ENCODE measurements at regions not wholly inside any gene's neighbourhood (a gene's known extent, or its start where the extent isn't known, plus 50 kb on each side); places are given as distances from the start of the nearest gene placed in this dataset.

GRCh38 chr13:50586414-50587083, 256.9 kb downstream of the DLEU7 start:
- DNase-seq = no peak
- no peak for TF ChIP-seq CTCF (IDR thresholded peaks at IDR 0.05)
- no peaks in the 10 kb centered on the region for H3K9me3 Mint-ChIP-seq
- H3K36me3 Mint-ChIP-seq = no peaks in the 10 kb centered on the region
- no peaks in the 10 kb centered on the region for H3K9me3 ChIP-seq (ENCODE audit: control insufficient read depth, insufficient read depth, low read length)
- H3K27ac Mint-ChIP-seq = no peak overlapping the region
- no peaks in the 10 kb centered on the region for H3K27me3 Mint-ChIP-seq (ENCODE audit: low read depth in 2 of 2)
- H3K4me1 Mint-ChIP-seq = no peaks in the 10 kb centered on the region
- intact Hi-C loops (cut with micrococcal nuclease) = no loop called here
- no peaks in the 10 kb centered on the region for H3K27me3 ChIP-seq (ENCODE audit: control insufficient read depth, insufficient read depth, low read length)
- no peak overlapping the region for H3K27ac ChIP-seq (ENCODE audit: low read length)
- H3K36me3 ChIP-seq (ENCODE audit: control insufficient read depth, insufficient read depth, low read length) = no peaks in the 10 kb centered on the region
- no peak for ATAC-seq
- H3K4me3 ChIP-seq (ENCODE audit: low read length) = no peak overlapping the region
- H3K4me3 Mint-ChIP-seq = no peak overlapping the region
- WGBS (ENCODE audit: insufficient coverage) = 87% methylated on average over 8 of the region's 8 CpGs
- peaks cover 4% of the 10 kb centered on the region for H3K4me1 ChIP-seq (ENCODE audit: control insufficient read depth, insufficient read depth, low read length)

DNA sequence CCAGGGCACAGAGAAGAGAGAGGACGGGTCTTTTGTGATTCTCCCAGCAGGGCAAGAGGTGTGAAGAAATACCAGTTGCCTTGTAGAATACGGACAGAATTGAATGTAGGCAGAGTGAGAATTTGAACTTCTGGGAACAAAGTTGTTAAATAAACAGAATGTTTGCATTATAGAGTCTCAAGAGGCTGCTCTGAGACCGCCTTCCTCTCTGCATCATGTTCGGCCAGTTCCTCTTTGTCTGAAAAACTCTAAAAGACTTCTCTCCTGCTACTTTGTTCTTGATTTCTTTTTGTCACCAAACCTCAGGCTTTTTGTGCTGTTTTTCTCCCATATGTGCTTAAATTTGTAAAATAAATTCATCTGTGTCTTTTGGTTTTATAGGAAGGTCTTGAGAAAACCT, 256.4 kb downstream of the DLEU7 start:
- H3K4me1 Mint-ChIP-seq = no peaks in the 10 kb centered on the region
- no peak for TF ChIP-seq CTCF (IDR thresholded peaks at IDR 0.05)
- no peak for DNase-seq

GRCh38 chr13:50587645-50588373, 255.7 kb downstream of the DLEU7 start:
- H3K4me1 Mint-ChIP-seq = no peaks in the 10 kb centered on the region
- H3K4me3 Mint-ChIP-seq = no peak overlapping the region
- DNase-seq (no peak), ATAC-seq (no peak)
- Histone ChIP-seq H3K27me3 (ENCODE audit: control insufficient read depth, insufficient read depth, low read length) (no peaks in the 10 kb centered on the region), H3K4me1 (ENCODE audit: control insufficient read depth, insufficient read depth, low read length) (peaks cover 4% of the 10 kb centered on the region), H3K36me3 (ENCODE audit: control insufficient read depth, insufficient read depth, low read length) (no peaks in the 10 kb centered on the region), H3K27ac (ENCODE audit: low read length) (no peak overlapping the region), H3K9me3 (ENCODE audit: control insufficient read depth, insufficient read depth, low read length) (no peaks in the 10 kb centered on the region), H3K4me3 (ENCODE audit: low read length) (no peak overlapping the region)
- 89% methylated on average over 11 of the region's 11 CpGs for WGBS (ENCODE audit: insufficient coverage)
- TF ChIP-seq CTCF (IDR thresholded peaks at IDR 0.05) = no peak
- no peaks in the 10 kb centered on the region for H3K9me3 Mint-ChIP-seq
- H3K27ac Mint-ChIP-seq = no peak overlapping the region
- no peaks in the 10 kb centered on the region for H3K36me3 Mint-ChIP-seq
- intact Hi-C loops (cut with micrococcal nuclease) = no loop called here
- no peaks in the 10 kb centered on the region for H3K27me3 Mint-ChIP-seq (ENCODE audit: low read depth in 2 of 2)

More for the DNA sequence above, 256.4 kb downstream of the DLEU7 start:
- Histone ChIP-seq H3K27ac (ENCODE audit: low read length) (no peak overlapping the region), H3K36me3 (ENCODE audit: control insufficient read depth, insufficient read depth, low read length) (no peaks in the 10 kb centered on the region), H3K27me3 (ENCODE audit: control insufficient read depth, insufficient read depth, low read length) (no peaks in the 10 kb centered on the region), H3K4me3 (ENCODE audit: low read length) (no peak overlapping the region), H3K9me3 (ENCODE audit: control insufficient read depth, insufficient read depth, low read length) (no peaks in the 10 kb centered on the region), H3K4me1 (ENCODE audit: control insufficient read depth, insufficient read depth, low read length) (peaks cover 4% of the 10 kb centered on the region)
- Mint-ChIP-seq H3K27ac (no peak overlapping the region), H3K9me3 (no peaks in the 10 kb centered on the region), H3K27me3 (ENCODE audit: low read depth in 2 of 2) (no peaks in the 10 kb centered on the region), H3K36me3 (no peaks in the 10 kb centered on the region), H3K4me3 (no peak overlapping the region)
- WGBS (ENCODE audit: insufficient coverage) = 63% methylated on average over 4 of the region's 4 CpGs
- intact Hi-C loops (cut with micrococcal nuclease) = no loop called here
- ATAC-seq = no peak
